HCT116 (cell line): ENCODE measurements at regions not wholly inside any gene's neighbourhood (a gene's known extent, or its start where the extent isn't known, plus 50 kb on each side); places are given as distances from the start of the nearest gene placed in this dataset.

Experiments used
- ATAC-seq: fragments of 200-7000 bp; cut with Tn5 transposase; 2 replicates; pipeline ENCODE4 v1.9.1; 2020; ENCODE audit warnings: mild to moderate bottlenecking, moderate library complexity
- BruUV-seq: library from RNA; stranded (reverse); fragments of 400-500 nt; replicated peaks from 2 replicates; lab custom pipeline; 2021; lab: Mats Ljungman, UMichigan
- CTCF ChIA-PET: fragments of 300-600 bp; sonication (Branson Sonifier 250); formaldehyde crosslinking; loops from one replicate; lab custom pipeline; 2021; ENCODE audit warnings: antibody characterized with exemption; lab: Charles Lee
- POLR2A ChIA-PET: fragments of 300-600, 350-600 bp; sonication (Branson Sonifier 250); formaldehyde crosslinking; loops from one replicate; lab custom pipeline; 2021; ENCODE audit warnings: antibody characterized with exemption; lab: Charles Lee
- RAD21 ChIA-PET, 2 experiments: fragments of 300-600 bp; sonication (Branson Sonifier 250); formaldehyde crosslinking; loops; one replicate each; lab custom pipeline; 2023; ENCODE audit warnings: low total read pairs in 2 of 2; ENCODE audit not compliant: uncharacterized antibody in 2 of 2, unreplicated experiment in 2 of 2, low non-redundant PET in 1 of 2; lab: Charles Lee
- DNase-seq: peaks from one replicate; pipeline ENCODE4 v3.0.0-alpha.2; 2010; ENCODE audit warnings: low read depth, low spot score
- H2AFZ ChIP-seq: fragments of 200-600 bp; shearing (Covaris generic), sonication (generic); 2 replicates; pipeline ENCODE4 v1.6.1; 2017; ENCODE audit warnings: low read depth, mixed run types, mixed read lengths, antibody characterized with exemption, low read length; ENCODE audit not compliant: poor library complexity, severe bottlenecking
- H3K27ac ChIP-seq: 2 replicates; pipeline ENCODE4 v1.5.1; 2012; ENCODE audit warnings: low read depth, low read length
- H3K27me3 ChIP-seq: fragments of 200-600 bp; sonication (generic); 2 replicates; pipeline ENCODE4 v1.6.1; 2016; ENCODE audit warnings: mixed run types, low read length, mixed read lengths; ENCODE audit not compliant: insufficient read depth
- H3K36me3 ChIP-seq, 2 experiments: fragments of 200-500 bp in 1 of 2; fragments of 200-600 bp in 1 of 2; sonication (Bioruptor generic) in 1 of 2; sonication (generic) in 1 of 2; 2 replicates each; pipeline versions ENCODE4 v1.5.1 to v1.6.1; 2014 to 2016; ENCODE audit warnings: low read length in 2 of 2, inconsistent platforms in 1 of 2, mixed read lengths in 1 of 2, mixed run types in 1 of 2; ENCODE audit not compliant: insufficient read depth in 2 of 2, control insufficient read depth in 1 of 2
- H3K4me1 ChIP-seq, 2 experiments: fragments of 200-600 bp in 1 of 2; sonication (generic) in 1 of 2; 2 replicates each; pipeline versions ENCODE4 v1.5.1 to v1.6.1; 2012 to 2017; ENCODE audit warnings: low read length in 2 of 2, inconsistent platforms in 1 of 2, mild to moderate bottlenecking in 1 of 2, mixed read lengths in 1 of 2, mixed run types in 1 of 2, moderate library complexity in 1 of 2; ENCODE audit not compliant: insufficient read depth in 2 of 2, control insufficient read depth in 1 of 2
- H3K4me2 ChIP-seq: fragments of 200-600 bp; sonication (generic); 2 replicates; pipeline ENCODE4 v1.6.1; 2017; ENCODE audit warnings: mixed run types, low read length, mixed read lengths
- H3K4me3 ChIP-seq, 2 experiments: fragments of 200-600 bp in 1 of 2; sonication (generic) in 1 of 2; replicated peaks in 1 of 2; 2 replicates each; pipeline ENCODE4 v1.5.1; 2011 to 2016; ENCODE audit warnings: low read length in 2 of 2, control low read depth in 1 of 2, low read depth in 1 of 2, mild to moderate bottlenecking in 1 of 2, mixed read lengths in 1 of 2, mixed run types in 1 of 2
- H3K79me2 ChIP-seq: fragments of 200-600 bp; sonication (generic); 2 replicates; pipeline ENCODE4 v1.6.1; 2017; ENCODE audit warnings: mild to moderate bottlenecking, mixed run types, low read length, moderate library complexity, mixed read lengths; ENCODE audit not compliant: insufficient read depth
- H3K9ac ChIP-seq: fragments of 200-600 bp; sonication (generic); 2 replicates; pipeline ENCODE4 v1.6.1; 2016; ENCODE audit warnings: low read length, mixed read lengths
- H3K9me2 ChIP-seq: fragments of 200-600 bp; sonication (generic), shearing (Covaris generic); 2 replicates; pipeline ENCODE4 v1.6.1; 2017; ENCODE audit warnings: mixed run types, mild to moderate bottlenecking, moderate library complexity; ENCODE audit not compliant: insufficient read depth
- H3K9me3 ChIP-seq, 2 experiments: fragments of 200-500 bp in 1 of 2; fragments of 200-600 bp in 1 of 2; sonication (Bioruptor generic) in 1 of 2; sonication (generic) in 1 of 2; 2 replicates each; pipeline ENCODE4 v1.6.1; 2014 to 2017; ENCODE audit warnings: low read length in 2 of 2, mixed read lengths in 2 of 2, inconsistent platforms in 1 of 2, low read depth in 1 of 2, mild to moderate bottlenecking in 1 of 2, mixed run types in 1 of 2, moderate library complexity in 1 of 2; ENCODE audit not compliant: control insufficient read depth in 1 of 2, insufficient read depth in 1 of 2
- H4K20me1 ChIP-seq: fragments of 200-600 bp; sonication (generic), shearing (Covaris generic); 2 replicates; pipeline ENCODE4 v1.6.1; 2017; ENCODE audit warnings: mixed run types, mild to moderate bottlenecking, moderate library complexity; ENCODE audit not compliant: insufficient read depth
- ATF3 ChIP-seq: IDR thresholded peaks from 2 replicates; pipeline ENCODE4 v1.6.1; 2012
- CBX3 ChIP-seq: IDR thresholded peaks from 2 replicates; pipeline ENCODE4 v1.6.1; 2012; ENCODE audit warnings: low read depth
- EGR1 ChIP-seq: IDR thresholded peaks from 2 replicates; pipeline ENCODE4 v1.6.1; 2012; ENCODE audit warnings: low read depth
- ELF1 ChIP-seq: IDR thresholded peaks from 2 replicates; pipeline ENCODE4 v1.6.1; 2012; ENCODE audit warnings: low read depth, borderline replicate concordance
- EZH2 ChIP-seq: fragments of 200-600 bp; sonication (generic); IDR thresholded peaks from 2 replicates; pipeline ENCODE4 v1.6.1; 2017; ENCODE audit warnings: antibody characterized with exemption, mixed run types
- JUND ChIP-seq: IDR thresholded peaks from 2 replicates; pipeline ENCODE4 v1.6.1; 2012
- MAX ChIP-seq: IDR thresholded peaks from 2 replicates; pipeline ENCODE4 v1.6.1; 2012
- RAD21 ChIP-seq: IDR thresholded peaks from 2 replicates; pipeline ENCODE4 v1.6.1; 2012; ENCODE audit warnings: low read depth, mild to moderate bottlenecking
- SRF ChIP-seq: IDR thresholded peaks from 2 replicates; pipeline ENCODE4 v1.6.1; 2012; ENCODE audit warnings: low read depth
- TCF7L2 ChIP-seq: IDR thresholded peaks from 2 replicates; pipeline ENCODE4 v1.7.0; 2011; ENCODE audit warnings: borderline replicate concordance, inconsistent platforms; ENCODE audit not compliant: insufficient read depth, insufficient read length; ENCODE audit errors: extremely low read depth
- YY1 ChIP-seq: IDR thresholded peaks from 2 replicates; pipeline ENCODE4 v1.6.1; 2011; ENCODE audit warnings: low read length, low read depth, moderate library complexity, mild to moderate bottlenecking; ENCODE audit not compliant: insufficient replicate concordance; ENCODE audit errors: extremely low read depth
- ZFX ChIP-seq: fragments of 450-650 bp; IDR thresholded peaks from 2 replicates; pipeline ENCODE4 v1.6.1; 2017
- ZNF274 ChIP-seq: fragments of 200-500 bp; sonication (Bioruptor generic); IDR thresholded peaks from 2 replicates; pipeline ENCODE4 v1.6.1; 2014; ENCODE audit warnings: mild to moderate bottlenecking, low read depth, low read length, inconsistent platforms
- intact Hi-C: fragments of 100-400 bp; cut with micrococcal nuclease; formaldehyde crosslinking; loops from 2 replicates; pipeline ENCODE4 v1.10.0; 2022
- TF ChIP-seq, protein P1 (sequence below), 3 experiments: fragments of 200-600 bp in 1 of 3; sonication (generic) in 1 of 3; IDR thresholded peaks in 2 of 3; conservative IDR thresholded peaks in 1 of 3; 2 replicates each; pipeline ENCODE4 v1.5.1; 2012 to 2017; ENCODE audit warnings: low read depth in 2 of 3, low read length in 2 of 3, antibody characterized with exemption in 1 of 3, borderline replicate concordance in 1 of 3, control low read depth in 1 of 3, mild to moderate bottlenecking in 1 of 3, mixed read lengths in 1 of 3, mixed run types in 1 of 3, moderate library complexity in 1 of 3; ENCODE audit not compliant: insufficient read depth in 1 of 3

GRCh38 chr20:12012241-12013222, 94.8 kb downstream of the BTBD3 start:
- Histone ChIP-seq H3K9me3 (no peaks in the 10 kb centered on the region), H3K4me1 (no peaks in the 10 kb centered on the region), H3K27me3 (no peaks in the 10 kb centered on the region), H4K20me1 (no peaks in the 10 kb centered on the region), H3K27ac (no peak overlapping the region), H3K9me2 (no peaks in the 10 kb centered on the region)
- BruUV-seq, result no TSS peak
- peak; percentile 31 for DNase-seq
- TF ChIP-seq, protein P1, sequence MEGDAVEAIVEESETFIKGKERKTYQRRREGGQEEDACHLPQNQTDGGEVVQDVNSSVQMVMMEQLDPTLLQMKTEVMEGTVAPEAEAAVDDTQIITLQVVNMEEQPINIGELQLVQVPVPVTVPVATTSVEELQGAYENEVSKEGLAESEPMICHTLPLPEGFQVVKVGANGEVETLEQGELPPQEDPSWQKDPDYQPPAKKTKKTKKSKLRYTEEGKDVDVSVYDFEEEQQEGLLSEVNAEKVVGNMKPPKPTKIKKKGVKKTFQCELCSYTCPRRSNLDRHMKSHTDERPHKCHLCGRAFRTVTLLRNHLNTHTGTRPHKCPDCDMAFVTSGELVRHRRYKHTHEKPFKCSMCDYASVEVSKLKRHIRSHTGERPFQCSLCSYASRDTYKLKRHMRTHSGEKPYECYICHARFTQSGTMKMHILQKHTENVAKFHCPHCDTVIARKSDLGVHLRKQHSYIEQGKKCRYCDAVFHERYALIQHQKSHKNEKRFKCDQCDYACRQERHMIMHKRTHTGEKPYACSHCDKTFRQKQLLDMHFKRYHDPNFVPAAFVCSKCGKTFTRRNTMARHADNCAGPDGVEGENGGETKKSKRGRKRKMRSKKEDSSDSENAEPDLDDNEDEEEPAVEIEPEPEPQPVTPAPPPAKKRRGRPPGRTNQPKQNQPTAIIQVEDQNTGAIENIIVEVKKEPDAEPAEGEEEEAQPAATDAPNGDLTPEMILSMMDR (IDR thresholded peaks at IDR 0.05 in 2 of 3, conservative IDR thresholded peaks at IDR 0.05 in 1 of 3; ENCODE audit: borderline replicate concordance in 1 of 3, insufficient read depth in 1 of 3, low read depth in 2 of 3, low read length in 2 of 3), result peak; percentile 93 to 98 (median 95)
- peak; percentile 31 for TF ChIP-seq RAD21
- no peak for TF ChIP-seq YY1
- TF ChIP-seq, all 23 proteins: peak for 2
- ATAC-seq, result peak; percentile 90
- intact Hi-C loops, result no loop called here
- Histone ChIP-seq H2AFZ (no peak overlapping the region), H3K79me2 (no peaks in the 10 kb centered on the region), H3K4me3 (no peak overlapping the region), H3K4me2 (no peak overlapping the region), H3K9ac (no peak overlapping the region), H3K36me3 (no peaks in the 10 kb centered on the region)
- ChIA-PET POLR2A (no interaction called here), CTCF (interaction anchor here (0.6 to 1.8 kb wide), 5 partner anchors 11 to 101 kb away, joined by 3 to 10 read pairs (median 4); no protein-coding TSS in a partner anchor), RAD21 (interaction anchor here in 1 of 2 experiments (0.5 kb wide), 1 partner anchor 334 kb away, joined by 3 read pairs; no protein-coding TSS in a partner anchor)

- no peaks in the 10 kb centered on the region for H4K20me1 ChIP-seq
- H3K4me2 ChIP-seq, result no peak overlapping the region
- no peaks in the 10 kb centered on the region for H3K9me2 ChIP-seq
- no peaks in the 10 kb centered on the region for H3K4me1 ChIP-seq
- H3K4me3 ChIP-seq, result no peak overlapping the region
- H3K79me2 ChIP-seq, result no peaks in the 10 kb centered on the region
- no peaks in the 10 kb centered on the region for H3K9me3 ChIP-seq
- no peak overlapping the region for H2AFZ ChIP-seq
- intact Hi-C loops, result no loop called here
- RAD21 ChIA-PET, result no interaction called here
- no peaks in the 10 kb centered on the region for H3K27me3 ChIP-seq
- H3K27ac ChIP-seq, result no peak overlapping the region
- TF ChIP-seq ELF1, result no peak
- no peak for TF ChIP-seq ZNF274
- no peak for TF ChIP-seq ATF3
- no peak for TF ChIP-seq TCF7L2
- no peak for TF ChIP-seq ZFX
- no peak for TF ChIP-seq CBX3
- no peak for TF ChIP-seq JUND
- TF ChIP-seq EZH2, result no peak
- TF ChIP-seq MAX, result no peak
- no peak for TF ChIP-seq SRF
- TF ChIP-seq YY1, result no peak
- no peak for TF ChIP-seq EGR1
- POLR2A ChIA-PET, result no interaction called here
- no TSS peak for BruUV-seq
- no peaks in the 10 kb centered on the region for H3K36me3 ChIP-seq
- ATAC-seq (no peak), DNase-seq (no peak)
- CTCF ChIA-PET, result no interaction called here
- H3K9ac ChIP-seq, result no peak overlapping the region
Measured at GRCh38 chr20:12014276-12014675, 96.6 kb downstream of the BTBD3 start.
